GM23338 (cell line): ENCODE measurements at regions not wholly inside any gene's neighbourhood (a gene's known extent, or its start where the extent isn't known, plus 50 kb on each side); places are given as distances from the start of the nearest gene placed in this dataset.
"Not testable (repeated sequence)": the region's sequence is repeated elsewhere in the genome, so short reads cannot be mapped to it uniquely, and the experiment has no call there.

Source experiments
- ATAC-seq: fragments of 200-7000 bp; cut with Tn5 transposase; 3 replicates; pipeline ENCODE4 v1.9.1; 2020
- DNase-seq: peaks from one replicate; pipeline ENCODE4 v3.0.0-alpha.2; 2015; ENCODE audit warnings: low spot score
- H2AFZ ChIP-seq: fragments of 200-600 bp; sonication (generic); 2 replicates; pipeline ENCODE4 v1.8.0; 2016; ENCODE audit warnings: antibody characterized with exemption, mild to moderate bottlenecking, moderate library complexity
- H3F3A ChIP-seq: fragments of 200-600 bp; sonication (generic); replicated peaks from 2 replicates; pipeline ENCODE4 v1.8.0; 2017; ENCODE audit warnings: antibody characterized with exemption, mixed run types, low read depth
- H3K27ac ChIP-seq: fragments of 200-600 bp; sonication (generic); 2 replicates; pipeline ENCODE4 v1.6.1; 2016; ENCODE audit warnings: low read depth
- H3K27me3 ChIP-seq: fragments of 200-600 bp; sonication (generic); 2 replicates; pipeline ENCODE4 v1.8.0; 2016; ENCODE audit warnings: mild to moderate bottlenecking, mixed run types, moderate library complexity; ENCODE audit not compliant: insufficient read depth
- H3K36me3 ChIP-seq: fragments of 200-600 bp; sonication (generic); 2 replicates; pipeline ENCODE4 v1.8.0; 2016; ENCODE audit warnings: mild to moderate bottlenecking; ENCODE audit not compliant: insufficient read depth
- H3K4me1 ChIP-seq: fragments of 200-600 bp; sonication (generic); 2 replicates; pipeline ENCODE4 v1.8.0; 2016; ENCODE audit warnings: mild to moderate bottlenecking, moderate library complexity; ENCODE audit not compliant: insufficient read depth
- H3K4me2 ChIP-seq: fragments of 200-600 bp; sonication (generic); 2 replicates; pipeline ENCODE4 v1.7.1; 2017; ENCODE audit warnings: mixed run types
- H3K4me3 ChIP-seq: fragments of 200-600 bp; sonication (generic); 2 replicates; pipeline ENCODE4 v1.6.1; 2016; ENCODE audit warnings: mixed run types
- H3K79me2 ChIP-seq: fragments of 200-600 bp; sonication (generic); replicated peaks from 2 replicates; pipeline ENCODE4 v1.8.0; 2017; ENCODE audit warnings: mild to moderate bottlenecking; ENCODE audit not compliant: insufficient read depth
- H3K9me2 ChIP-seq: fragments of 200-600 bp; sonication (generic); 2 replicates; pipeline ENCODE4 v1.8.0; 2017; ENCODE audit not compliant: insufficient read depth
- H4K20me1 ChIP-seq: fragments of 200-600 bp; sonication (generic); replicated peaks from 2 replicates; pipeline ENCODE4 v1.8.0; 2017; ENCODE audit warnings: mild to moderate bottlenecking; ENCODE audit not compliant: insufficient read depth
- H3K27ac Mint-ChIP-seq: 2 replicates; pipeline ENCODE4 v1.8.0; 2020; ENCODE audit warnings: inconsistent platforms, mild to moderate bottlenecking, moderate library complexity, mixed read lengths
- H3K27me3 Mint-ChIP-seq: 3 replicates; pipeline ENCODE4 v1.8.0; 2022; ENCODE audit warnings: low read depth, mild to moderate bottlenecking, moderate library complexity, mixed read lengths, inconsistent platforms; ENCODE audit not compliant: insufficient read depth, poor library complexity
- H3K36me3 Mint-ChIP-seq: 3 replicates; pipeline ENCODE4 v1.8.0; 2021; ENCODE audit warnings: low read depth, mild to moderate bottlenecking, inconsistent platforms, moderate library complexity, mixed read lengths
- H3K4me1 Mint-ChIP-seq: 3 replicates; pipeline ENCODE4 v1.8.0; 2020; ENCODE audit warnings: mild to moderate bottlenecking, inconsistent platforms, mixed read lengths
- H3K4me3 Mint-ChIP-seq: 3 replicates; pipeline ENCODE4 v1.8.0; 2021; ENCODE audit warnings: moderate library complexity, mild to moderate bottlenecking, inconsistent platforms, mixed read lengths
- H3K9me3 Mint-ChIP-seq: 3 replicates; pipeline ENCODE4 v1.8.0; 2020; ENCODE audit warnings: moderate library complexity, mild to moderate bottlenecking, inconsistent platforms, mixed read lengths
- CREB1 ChIP-seq: fragments of 250-450 bp; sonication (Bioruptor Pico); IDR thresholded peaks from 2 replicates; pipeline ENCODE4 v1.5.0; 2020; ENCODE audit warnings: low read depth, mild to moderate bottlenecking, moderate library complexity
- CTCF ChIP-seq, 2 experiments: fragments of 200-600 bp in 1 of 2; sonication (generic) in 1 of 2; conservative IDR thresholded peaks; 2 replicates each; pipeline versions ENCODE4 v1.5.1 to v1.6.1; 2016 to 2017; ENCODE audit warnings: antibody characterized with exemption in 2 of 2, low read depth in 2 of 2, mild to moderate bottlenecking in 2 of 2, moderate library complexity in 1 of 2
- EZH2phosphoT487 ChIP-seq: fragments of 200-600 bp; sonication (generic); IDR thresholded peaks from one replicate; pipeline ENCODE4 v1.8.1; 2018; ENCODE audit warnings: antibody characterized with exemption; ENCODE audit not compliant: unreplicated experiment
- JUNB ChIP-seq: IDR thresholded peaks from one replicate; pipeline ENCODE4 v1.6.1; 2016; ENCODE audit warnings: antibody characterized with exemption; ENCODE audit not compliant: unreplicated experiment
- NANOG ChIP-seq: IDR thresholded peaks from 2 replicates; pipeline ENCODE4 v1.6.1; 2016; ENCODE audit warnings: antibody characterized with exemption, borderline replicate concordance
- POLR2AphosphoS5 ChIP-seq: IDR thresholded peaks from 2 replicates; pipeline ENCODE4 v1.6.1; 2016; ENCODE audit warnings: antibody characterized with exemption, low read depth
- STAT1 ChIP-seq: IDR thresholded peaks from one replicate; pipeline ENCODE4 v1.6.1; 2016; ENCODE audit warnings: antibody characterized with exemption; ENCODE audit not compliant: unreplicated experiment
- ZNF114 ChIP-seq: fragments of 250-450 bp; sonication (Bioruptor Pico); IDR thresholded peaks from 2 replicates; pipeline ENCODE4 v1.5.0; 2020; ENCODE audit warnings: mild to moderate bottlenecking, moderate library complexity
- ZNF331 ChIP-seq: fragments of 250-450 bp; sonication (Bioruptor Pico); IDR thresholded peaks from 2 replicates; pipeline ENCODE4 v1.5.0; 2020; ENCODE audit warnings: low read depth, mild to moderate bottlenecking, moderate library complexity
- ZNF462 ChIP-seq: fragments of 250-450 bp; sonication (Bioruptor Pico); IDR thresholded peaks from 2 replicates; pipeline ENCODE4 v1.5.0; 2020; ENCODE audit warnings: mild to moderate bottlenecking, moderate library complexity
- TF ChIP-seq, protein P1 (sequence below): IDR thresholded peaks from 2 replicates; pipeline ENCODE4 v1.6.1; 2016; ENCODE audit warnings: antibody characterized with exemption

GRCh38 chr6:85128256-85128655, 321.6 kb upstream of the NT5E start:
- not testable (repeated sequence) for ATAC-seq

DNA sequence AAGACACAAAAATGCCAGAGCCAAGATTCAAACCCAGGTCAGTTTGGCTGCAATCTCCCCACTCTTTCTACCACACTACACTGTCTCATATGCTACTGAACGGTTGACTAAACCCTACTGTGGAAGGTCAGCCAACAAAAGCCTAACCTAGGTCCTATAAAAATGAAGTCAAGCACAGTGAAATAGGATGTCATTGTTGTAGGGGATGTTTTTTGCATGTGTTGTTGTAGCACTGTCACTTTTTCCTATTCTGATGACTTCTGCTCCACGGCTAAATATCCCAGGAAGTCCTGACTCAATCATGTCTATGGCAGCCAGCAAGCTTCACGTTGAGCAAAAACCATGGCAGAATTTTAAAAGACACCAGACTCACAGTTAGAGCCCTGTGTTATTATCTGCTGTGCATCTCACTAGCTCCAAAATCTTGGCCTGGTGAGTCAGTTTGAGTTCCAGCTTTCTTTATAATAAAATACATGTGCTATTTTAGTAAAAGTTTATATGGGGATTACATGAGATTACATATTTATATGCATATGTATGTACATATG, 322.1 kb upstream of the NT5E start:
- H3F3A ChIP-seq, result no peaks in the 10 kb centered on the region
- H3K27me3 ChIP-seq, result no peaks in the 10 kb centered on the region
- H4K20me1 ChIP-seq, result no peaks in the 10 kb centered on the region
- Mint-ChIP-seq H3K27me3 (no peaks in the 10 kb centered on the region), H3K4me3 (no peak overlapping the region), H3K27ac (no peak overlapping the region), H3K4me1 (peaks cover 13% of the 10 kb centered on the region), H3K36me3 (no peaks in the 10 kb centered on the region), H3K9me3 (no peaks in the 10 kb centered on the region; the same call in 2 of the 3 replicates)
- ATAC-seq (no peak), DNase-seq (no peak)
- H3K9me2 ChIP-seq, result peaks cover 2% of the 10 kb centered on the region; the same call in 1 of the 2 replicates
- H3K79me2 ChIP-seq, result no peaks in the 10 kb centered on the region
- no peak overlapping the region for H3K4me3 ChIP-seq
- no peaks in the 10 kb centered on the region for H3K36me3 ChIP-seq
- no peak overlapping the region for H3K4me2 ChIP-seq
- H3K27ac ChIP-seq, result no peak overlapping the region
- TF ChIP-seq ZNF114 (CRISPR knock-in tag) (no peak), JUNB (no peak), EZH2phosphoT487 (no peak), ZNF462 (CRISPR knock-in tag) (no peak), CTCF (conservative IDR thresholded peaks at IDR 0.05; ENCODE audit: low read depth in 2 of 2) (no peak), CREB1 (CRISPR knock-in tag) (no peak), ZNF331 (CRISPR knock-in tag) (no peak), NANOG (no peak), POLR2AphosphoS5 (no peak), STAT1 (no peak)
- TF ChIP-seq, protein P1, sequence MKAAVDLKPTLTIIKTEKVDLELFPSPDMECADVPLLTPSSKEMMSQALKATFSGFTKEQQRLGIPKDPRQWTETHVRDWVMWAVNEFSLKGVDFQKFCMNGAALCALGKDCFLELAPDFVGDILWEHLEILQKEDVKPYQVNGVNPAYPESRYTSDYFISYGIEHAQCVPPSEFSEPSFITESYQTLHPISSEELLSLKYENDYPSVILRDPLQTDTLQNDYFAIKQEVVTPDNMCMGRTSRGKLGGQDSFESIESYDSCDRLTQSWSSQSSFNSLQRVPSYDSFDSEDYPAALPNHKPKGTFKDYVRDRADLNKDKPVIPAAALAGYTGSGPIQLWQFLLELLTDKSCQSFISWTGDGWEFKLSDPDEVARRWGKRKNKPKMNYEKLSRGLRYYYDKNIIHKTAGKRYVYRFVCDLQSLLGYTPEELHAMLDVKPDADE, result no peak
- peak overlapping the region; percentile 99; the same call in 1 of the 2 replicates for H2AFZ ChIP-seq
- H3K4me1 ChIP-seq, result peaks cover 12% of the 10 kb centered on the region

More at GRCh38 chr6:85128256-85128655, 321.6 kb upstream of the NT5E start:
- H3F3A ChIP-seq, H3K4me3 Mint-ChIP-seq, H3K27ac Mint-ChIP-seq, H3K27ac ChIP-seq, H3K4me2 ChIP-seq, H3K36me3 Mint-ChIP-seq, H2AFZ ChIP-seq, H3K9me3 Mint-ChIP-seq, H3K9me2 ChIP-seq, H3K36me3 ChIP-seq, DNase-seq, H3K4me3 ChIP-seq, H4K20me1 ChIP-seq, H3K27me3 Mint-ChIP-seq, H3K27me3 ChIP-seq, H3K79me2 ChIP-seq: not testable (repeated sequence)
- peaks cover 13% of the 10 kb centered on the region for H3K4me1 Mint-ChIP-seq
- H3K4me1 ChIP-seq, result peaks cover 12% of the 10 kb centered on the region
